ENCODE measurements at regions not wholly inside any gene's neighbourhood (a gene's known extent, or its start where the extent isn't known, plus 50 kb on each side); places are given as distances from the start of the nearest gene placed in this dataset.

DNA sequence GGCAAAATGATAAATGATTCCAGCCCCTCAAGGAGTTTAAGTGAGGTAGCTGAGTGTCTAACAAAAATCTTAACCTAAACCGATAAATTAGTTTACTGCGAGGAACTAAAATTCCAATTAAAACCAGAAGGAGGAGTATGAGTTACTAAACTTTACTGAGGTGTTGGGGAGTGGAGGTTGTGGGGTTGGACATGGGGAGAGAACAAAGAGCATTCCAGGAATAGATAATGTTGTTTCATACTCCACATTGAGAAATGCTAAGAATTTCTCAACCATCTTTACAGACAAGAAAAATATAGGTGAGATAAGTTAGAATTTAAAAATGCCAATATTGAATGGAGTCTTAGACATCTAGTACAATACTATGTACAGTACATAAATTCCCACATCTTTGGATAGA, 488.6 kb downstream of the METTL15 start:
- Histone ChIP-seq H3K4me3 (ENCODE audit: low read length) (no peak overlapping the region), H3K4me2 (ENCODE audit: low read length) (no peak overlapping the region), H3K27me3 (ENCODE audit: control insufficient read depth, low read length) (no peaks in the 10 kb centered on the region), H3K27ac (ENCODE audit: low read depth, low read length) (no peak overlapping the region), H4K20me1 (ENCODE audit: control insufficient read depth, insufficient read depth, low read depth, low read length) (no peaks in the 10 kb centered on the region), H3F3A (ENCODE audit: control insufficient read depth, insufficient read depth) (no peaks in the 10 kb centered on the region), H3K9me3 (ENCODE audit: control insufficient read depth, insufficient read depth, low read length) (no peaks in the 10 kb centered on the region), H3K4me1 (ENCODE audit: control insufficient read depth, low read length) (no peaks in the 10 kb centered on the region), H3K9me2 (replicated peaks; ENCODE audit: control insufficient read depth, low read length) (no peaks in the 10 kb centered on the region), H3K79me2 (ENCODE audit: control insufficient read depth, low read length) (no peaks in the 10 kb centered on the region), H3K36me3 (ENCODE audit: control insufficient read depth, low read length) (no peaks in the 10 kb centered on the region)
- TF ChIP-seq EZH2phosphoT487 (IDR thresholded peaks at IDR 0.05; ENCODE audit: borderline replicate concordance, low read length), result no peak
- TF ChIP-seq, protein P1, sequence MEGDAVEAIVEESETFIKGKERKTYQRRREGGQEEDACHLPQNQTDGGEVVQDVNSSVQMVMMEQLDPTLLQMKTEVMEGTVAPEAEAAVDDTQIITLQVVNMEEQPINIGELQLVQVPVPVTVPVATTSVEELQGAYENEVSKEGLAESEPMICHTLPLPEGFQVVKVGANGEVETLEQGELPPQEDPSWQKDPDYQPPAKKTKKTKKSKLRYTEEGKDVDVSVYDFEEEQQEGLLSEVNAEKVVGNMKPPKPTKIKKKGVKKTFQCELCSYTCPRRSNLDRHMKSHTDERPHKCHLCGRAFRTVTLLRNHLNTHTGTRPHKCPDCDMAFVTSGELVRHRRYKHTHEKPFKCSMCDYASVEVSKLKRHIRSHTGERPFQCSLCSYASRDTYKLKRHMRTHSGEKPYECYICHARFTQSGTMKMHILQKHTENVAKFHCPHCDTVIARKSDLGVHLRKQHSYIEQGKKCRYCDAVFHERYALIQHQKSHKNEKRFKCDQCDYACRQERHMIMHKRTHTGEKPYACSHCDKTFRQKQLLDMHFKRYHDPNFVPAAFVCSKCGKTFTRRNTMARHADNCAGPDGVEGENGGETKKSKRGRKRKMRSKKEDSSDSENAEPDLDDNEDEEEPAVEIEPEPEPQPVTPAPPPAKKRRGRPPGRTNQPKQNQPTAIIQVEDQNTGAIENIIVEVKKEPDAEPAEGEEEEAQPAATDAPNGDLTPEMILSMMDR (IDR thresholded peaks at IDR 0.05; ENCODE audit: low read depth, low read length, poor library complexity, severe bottlenecking), result no peak

DNA sequence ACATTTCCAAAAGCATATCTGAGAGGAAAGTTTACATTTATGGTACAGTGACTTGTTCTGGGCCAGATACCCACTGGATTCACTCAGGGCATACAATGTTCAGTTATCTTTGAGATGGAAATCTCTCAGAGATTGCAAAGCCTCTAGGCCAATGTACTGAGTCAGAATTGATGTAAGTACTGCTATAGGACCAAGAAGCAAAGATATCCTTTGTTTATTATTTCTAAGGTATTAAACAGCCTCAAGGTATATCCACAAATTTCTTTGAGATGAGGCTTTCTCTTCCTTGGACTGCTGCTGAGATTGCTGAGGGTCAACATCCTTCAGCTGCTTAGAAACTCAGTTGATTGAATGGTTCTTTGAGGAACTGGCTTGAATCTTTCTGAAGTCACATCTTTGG, 484.0 kb downstream of the METTL15 start:
- Histone ChIP-seq H3K4me2 (ENCODE audit: low read length) (no peak overlapping the region), H3K79me2 (ENCODE audit: control insufficient read depth, low read length) (no peaks in the 10 kb centered on the region), H3K27ac (ENCODE audit: low read depth, low read length) (no peak overlapping the region), H3K9me2 (replicated peaks; ENCODE audit: control insufficient read depth, low read length) (no peaks in the 10 kb centered on the region), H3K4me1 (ENCODE audit: control insufficient read depth, low read length) (no peaks in the 10 kb centered on the region), H3K4me3 (ENCODE audit: low read length) (no peak overlapping the region), H3K27me3 (ENCODE audit: control insufficient read depth, low read length) (no peaks in the 10 kb centered on the region), H3F3A (ENCODE audit: control insufficient read depth, insufficient read depth) (no peaks in the 10 kb centered on the region), H3K36me3 (ENCODE audit: control insufficient read depth, low read length) (no peaks in the 10 kb centered on the region), H4K20me1 (ENCODE audit: control insufficient read depth, insufficient read depth, low read depth, low read length) (no peaks in the 10 kb centered on the region), H3K9me3 (ENCODE audit: control insufficient read depth, insufficient read depth, low read length) (no peaks in the 10 kb centered on the region)
- no peak for TF ChIP-seq EZH2phosphoT487 (IDR thresholded peaks at IDR 0.05; ENCODE audit: borderline replicate concordance, low read length)
- TF ChIP-seq, protein P1 (IDR thresholded peaks at IDR 0.05; ENCODE audit: low read depth, low read length, poor library complexity, severe bottlenecking), result no peak

DNA sequence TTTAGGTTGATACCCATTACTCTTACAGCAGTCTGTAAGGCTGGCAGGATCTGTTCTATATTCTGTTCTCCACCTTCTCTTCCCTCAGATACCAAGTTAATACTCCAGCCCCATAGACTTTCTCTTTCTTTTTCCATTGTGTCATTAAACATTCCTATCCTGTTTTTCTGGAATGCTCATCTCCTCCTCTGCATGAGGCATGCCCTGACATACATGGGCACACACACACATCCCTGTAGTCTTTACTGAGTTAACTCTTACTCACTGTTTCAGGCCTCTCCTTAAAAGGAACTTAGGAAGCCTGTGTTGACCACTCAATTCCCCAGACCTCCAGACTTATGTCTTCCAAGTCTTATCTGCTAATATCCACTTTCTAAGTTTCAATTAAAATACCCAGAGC, 476.8 kb downstream of the METTL15 start:
- TF ChIP-seq, protein P1 (IDR thresholded peaks at IDR 0.05; ENCODE audit: low read depth, low read length, poor library complexity, severe bottlenecking), result no peak
- TF ChIP-seq EZH2phosphoT487 (IDR thresholded peaks at IDR 0.05; ENCODE audit: borderline replicate concordance, low read length), result no peak
- Histone ChIP-seq H3K9me3 (ENCODE audit: control insufficient read depth, insufficient read depth, low read length) (no peaks in the 10 kb centered on the region), H3K36me3 (ENCODE audit: control insufficient read depth, low read length) (no peaks in the 10 kb centered on the region), H3K4me1 (ENCODE audit: control insufficient read depth, low read length) (no peaks in the 10 kb centered on the region), H3K27me3 (ENCODE audit: control insufficient read depth, low read length) (no peaks in the 10 kb centered on the region), H3K9me2 (replicated peaks; ENCODE audit: control insufficient read depth, low read length) (no peaks in the 10 kb centered on the region; the same call in 1 of the 2 replicates), H3K4me3 (ENCODE audit: low read length) (no peak overlapping the region), H4K20me1 (ENCODE audit: control insufficient read depth, insufficient read depth, low read depth, low read length) (no peaks in the 10 kb centered on the region), H3K27ac (ENCODE audit: low read depth, low read length) (no peak overlapping the region), H3F3A (ENCODE audit: control insufficient read depth, insufficient read depth) (no peaks in the 10 kb centered on the region), H3K4me2 (ENCODE audit: low read length) (no peak overlapping the region), H3K79me2 (ENCODE audit: control insufficient read depth, low read length) (no peaks in the 10 kb centered on the region)

DNA sequence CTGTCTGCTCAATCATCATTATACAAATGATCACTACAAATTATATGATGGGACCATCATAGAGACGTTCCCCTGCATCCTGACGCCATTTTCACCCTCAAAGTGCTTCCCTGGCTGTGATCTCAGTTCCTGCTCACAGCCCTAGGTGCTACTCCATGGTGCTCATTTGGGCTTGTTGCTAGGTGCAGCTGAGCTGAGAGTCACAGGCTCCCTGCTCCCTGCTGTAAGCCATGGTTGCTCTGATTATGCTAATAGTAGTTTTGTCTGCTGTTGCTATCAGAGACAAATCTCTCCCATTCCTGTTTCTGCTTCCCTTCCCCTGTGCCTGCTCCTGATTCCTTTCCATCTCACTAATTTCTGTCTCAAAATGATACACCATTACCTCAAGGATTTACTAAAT, 474.3 kb downstream of the METTL15 start:
- Histone ChIP-seq H3K36me3 (ENCODE audit: control insufficient read depth, low read length) (no peaks in the 10 kb centered on the region), H3K4me1 (ENCODE audit: control insufficient read depth, low read length) (no peaks in the 10 kb centered on the region), H3K4me3 (ENCODE audit: low read length) (no peak overlapping the region), H3F3A (ENCODE audit: control insufficient read depth, insufficient read depth) (no peaks in the 10 kb centered on the region), H3K27ac (ENCODE audit: low read depth, low read length) (no peak overlapping the region), H3K4me2 (ENCODE audit: low read length) (no peak overlapping the region), H3K27me3 (ENCODE audit: control insufficient read depth, low read length) (no peaks in the 10 kb centered on the region), H3K9me2 (replicated peaks; ENCODE audit: control insufficient read depth, low read length) (no peaks in the 10 kb centered on the region; the same call in 1 of the 2 replicates), H3K79me2 (ENCODE audit: control insufficient read depth, low read length) (no peaks in the 10 kb centered on the region), H4K20me1 (ENCODE audit: control insufficient read depth, insufficient read depth, low read depth, low read length) (no peaks in the 10 kb centered on the region), H3K9me3 (ENCODE audit: control insufficient read depth, insufficient read depth, low read length) (no peaks in the 10 kb centered on the region)
- TF ChIP-seq, protein P1 (IDR thresholded peaks at IDR 0.05; ENCODE audit: low read depth, low read length, poor library complexity, severe bottlenecking), result no peak
- TF ChIP-seq EZH2phosphoT487 (IDR thresholded peaks at IDR 0.05; ENCODE audit: borderline replicate concordance, low read length), result no peak

Data from DOHH2 (cell line).